B cell (primary cell): ENCODE measurements at regions not wholly inside any gene's neighbourhood (a gene's known extent, or its start where the extent isn't known, plus 50 kb on each side); places are given as distances from the start of the nearest gene placed in this dataset.

Experiments used
- CTCF ChIP-seq: fragments of 200-600 bp; IDR thresholded peaks from one replicate; pipeline ENCODE4 v1.8.0; 2022; ENCODE audit warnings: antibody characterized with exemption, mild to moderate bottlenecking
- EZH2 ChIP-seq: IDR thresholded peaks from 2 replicates; pipeline ENCODE4 v1.6.1; 2012; ENCODE audit warnings: borderline replicate concordance, low read depth, mild to moderate bottlenecking, moderate library complexity, low read length; ENCODE audit not compliant: insufficient read depth, poor library complexity, severe bottlenecking

DNA sequence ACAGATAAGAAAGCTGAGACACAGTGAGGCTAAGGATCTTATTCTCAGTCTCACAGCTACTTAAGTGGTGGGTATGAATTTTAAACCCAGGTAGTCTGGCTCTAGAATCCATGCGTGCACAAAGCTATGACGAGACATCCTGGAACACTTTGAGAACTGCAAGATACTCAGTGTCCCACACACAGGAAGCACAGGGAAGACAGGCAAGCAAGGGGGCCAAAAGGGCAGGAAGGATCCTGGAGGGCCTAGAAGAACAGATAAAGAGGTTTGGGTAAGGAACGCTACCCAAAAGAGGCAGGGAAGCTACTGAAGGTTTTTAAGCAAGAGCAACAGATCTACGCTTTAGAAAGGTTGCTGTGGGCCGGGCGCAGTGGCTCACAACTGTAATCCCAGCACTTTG lies 99.1 kb upstream of the HES1 start:
- TF ChIP-seq CTCF (no peak), EZH2 (no peak)
